ENCODE measurements at regions not wholly inside any gene's neighbourhood (a gene's known extent, or its start where the extent isn't known, plus 50 kb on each side); places are given as distances from the start of the nearest gene placed in this dataset.

GRCh38 chr13:79860791-79861190 is 379.8 kb downstream of the NDFIP2 start (continued):
- TF ChIP-seq EGR1 (IDR thresholded peaks at IDR 0.05; ENCODE audit: low read depth in 2 of 2): no peak
- TF ChIP-seq TAF1 (conservative IDR thresholded peaks at IDR 0.05): no peak
- TF ChIP-seq YY1 (IDR thresholded peaks at IDR 0.05): no peak
- TF ChIP-seq CTCF (IDR thresholded peaks at IDR 0.05; ENCODE audit: low read depth, low read length, missing input control): no peak
- TF ChIP-seq GABPA (IDR thresholded peaks at IDR 0.05 in 1 of 2, conservative IDR thresholded peaks at IDR 0.05 in 1 of 2): no peak
- no peak for TF ChIP-seq FOXA1 (IDR thresholded peaks at IDR 0.05)
- TF ChIP-seq SP1 (IDR thresholded peaks at IDR 0.05): no peak
- TF ChIP-seq MAX (IDR thresholded peaks at IDR 0.05): no peak
- TF ChIP-seq RAD21 (IDR thresholded peaks at IDR 0.05): no peak

DNA sequence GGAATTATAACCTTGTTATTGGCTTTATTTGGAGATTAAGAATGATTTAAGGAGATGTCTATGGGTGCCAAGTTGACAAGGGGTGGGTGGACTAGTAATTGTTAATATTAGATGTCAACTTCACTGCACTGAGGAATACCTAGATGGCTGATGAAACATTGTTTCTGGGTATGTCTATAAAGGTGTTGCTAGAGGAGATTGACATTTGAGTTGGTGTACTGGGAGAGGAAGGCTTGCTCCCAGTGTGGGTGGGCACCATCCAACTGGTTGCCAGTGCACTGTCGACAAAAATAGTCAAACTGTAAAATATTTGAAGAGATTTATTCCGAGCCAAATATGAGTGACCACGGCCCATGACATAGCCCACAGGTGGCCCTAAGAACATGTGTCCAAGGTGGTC is 378.8 kb downstream of the NDFIP2 start:
- no peak for TF ChIP-seq ZBTB33 (IDR thresholded peaks at IDR 0.05)
- TF ChIP-seq GABPA (IDR thresholded peaks at IDR 0.05 in 1 of 2, conservative IDR thresholded peaks at IDR 0.05 in 1 of 2): no peak
- TF ChIP-seq HNF4A (conservative IDR thresholded peaks at IDR 0.05): no peak
- no peak for TF ChIP-seq FOXA2 (IDR thresholded peaks at IDR 0.05)
- no peak for TF ChIP-seq TAF1 (conservative IDR thresholded peaks at IDR 0.05)
- no peak for TF ChIP-seq SP1 (IDR thresholded peaks at IDR 0.05)
- TF ChIP-seq YY1 (IDR thresholded peaks at IDR 0.05): no peak
- TF ChIP-seq FOXA1 (IDR thresholded peaks at IDR 0.05): no peak
- TF ChIP-seq HNF4G (IDR thresholded peaks at IDR 0.05): no peak
- no peak for TF ChIP-seq JUND (IDR thresholded peaks at IDR 0.05)
- no peak for TF ChIP-seq REST (IDR thresholded peaks at IDR 0.05)
- no peak for TF ChIP-seq NR2F2 (IDR thresholded peaks at IDR 0.05)
- no peak for TF ChIP-seq MAX (IDR thresholded peaks at IDR 0.05)
- TF ChIP-seq ATF3 (IDR thresholded peaks at IDR 0.05): no peak
- no peaks in the 10 kb centered on the region for H3K9me3 ChIP-seq (ENCODE audit: control insufficient read depth in 4 of 4, low read length in 3 of 4)
- no peak overlapping the region for H3K27ac ChIP-seq (ENCODE audit: low read depth in 1 of 2, low read length in 2 of 2)
- H3K4me1 ChIP-seq (ENCODE audit: control insufficient read depth in 4 of 4, insufficient read depth in 4 of 4, low read length in 3 of 4): no peaks in the 10 kb centered on the region
- H3K36me3 ChIP-seq (ENCODE audit: control insufficient read depth in 4 of 4, insufficient read depth in 3 of 4, low read depth in 1 of 4, low read length in 3 of 4): no peaks in the 10 kb centered on the region
- H3K9ac ChIP-seq (ENCODE audit: low read depth in 1 of 2, low read length in 2 of 2): no peak overlapping the region
- peaks cover 0 to 4% (median 0%) of the 10 kb centered on the region in 4 donors for H3K27me3 ChIP-seq (ENCODE audit: control insufficient read depth in 4 of 4, insufficient read depth in 4 of 4, low read length in 3 of 4)
- no peak for DNase-seq (ENCODE audit: low spot score)
- H3K4me3 ChIP-seq (ENCODE audit: low read depth in 1 of 3, low read length in 3 of 3): no peak overlapping the region
- 89% methylated on average over 3 of the region's 3 CpGs for WGBS

Data from liver (tissue), 8 donors.